HG03139 (cell line): ENCODE measurements at regions not wholly inside any gene's neighbourhood (a gene's known extent, or its start where the extent isn't known, plus 50 kb on each side); places are given as distances from the start of the nearest gene placed in this dataset.
"Not testable (repeated sequence)": the region's sequence is repeated elsewhere in the genome, so short reads cannot be mapped to it uniquely, and the experiment has no call there.

ENCODE experiments used
- ATAC-seq: cut with Tn5 transposase; IDR thresholded peaks from one replicate; pipeline ENCODE4 v1.9.1; 2021; ENCODE audit not compliant: unreplicated experiment

DNA sequence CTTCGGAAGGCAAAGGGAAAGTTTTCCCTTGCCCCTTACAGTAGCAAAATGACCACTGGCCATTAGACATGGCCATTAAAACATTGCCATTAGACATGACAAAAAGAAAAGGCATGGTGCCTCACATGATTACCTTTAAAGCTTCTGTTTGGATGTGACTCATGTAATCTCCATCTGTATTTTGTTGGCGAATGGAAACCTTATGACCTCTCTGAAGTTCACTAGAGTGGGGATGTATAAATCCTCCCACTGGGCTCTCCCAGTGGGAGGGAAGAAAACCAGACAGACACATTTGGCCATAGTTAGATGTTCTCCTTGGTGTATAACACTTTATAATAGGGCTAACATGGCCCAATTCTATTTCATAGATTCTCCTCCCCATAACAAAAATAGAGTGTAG, 152.6 kb downstream of the MAGEB17 start:
- no peak for ATAC-seq

DNA sequence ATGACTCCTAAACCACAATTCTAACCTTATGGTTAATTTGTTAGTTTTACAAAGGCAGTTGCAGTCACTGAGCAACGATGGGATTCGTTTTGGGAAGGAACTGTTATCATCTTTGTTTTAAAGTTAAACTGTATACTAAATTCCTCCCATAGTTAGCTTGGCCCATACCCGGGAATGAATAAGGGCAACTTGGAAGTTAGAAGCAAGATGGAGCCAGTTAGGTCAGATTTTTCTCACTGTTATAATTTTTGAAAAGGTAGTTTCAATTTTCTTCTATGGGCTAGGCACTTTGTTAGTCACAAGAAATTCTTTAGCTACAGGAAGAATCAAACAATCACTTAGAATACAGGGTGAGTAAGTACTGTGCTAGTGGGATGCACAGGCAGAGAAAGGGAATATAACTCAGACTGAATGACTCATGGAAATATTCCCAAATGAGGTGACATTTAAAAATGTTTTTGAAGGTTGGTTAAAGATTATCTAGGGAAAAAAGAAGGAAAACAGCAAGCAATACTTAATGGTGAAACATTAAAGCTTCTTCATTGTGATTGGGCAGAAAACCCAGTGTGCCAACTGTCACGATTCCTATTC, 153.6 kb downstream of the MAGEB17 start:
- ATAC-seq: no peak

DNA sequence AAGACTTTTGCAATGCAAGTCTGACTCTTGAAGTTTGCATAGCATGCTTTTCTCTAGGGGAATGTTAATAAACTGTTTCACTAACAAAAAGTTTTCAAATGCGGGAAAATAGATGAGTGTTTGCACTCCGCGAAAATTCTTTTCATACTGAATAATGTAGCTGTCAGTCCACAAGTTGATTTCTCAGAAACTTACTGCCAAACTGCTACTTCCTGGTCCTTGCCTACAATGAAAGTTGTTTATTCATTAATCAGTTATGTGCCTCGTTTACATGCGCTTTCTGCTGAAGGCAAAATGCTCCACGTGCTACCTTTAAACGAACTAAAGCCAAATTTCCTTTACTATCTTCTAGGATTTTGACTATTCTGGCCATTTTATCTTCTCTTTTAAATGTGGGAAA, 166.2 kb downstream of the MAGEB17 start:
- ATAC-seq: no peak

DNA sequence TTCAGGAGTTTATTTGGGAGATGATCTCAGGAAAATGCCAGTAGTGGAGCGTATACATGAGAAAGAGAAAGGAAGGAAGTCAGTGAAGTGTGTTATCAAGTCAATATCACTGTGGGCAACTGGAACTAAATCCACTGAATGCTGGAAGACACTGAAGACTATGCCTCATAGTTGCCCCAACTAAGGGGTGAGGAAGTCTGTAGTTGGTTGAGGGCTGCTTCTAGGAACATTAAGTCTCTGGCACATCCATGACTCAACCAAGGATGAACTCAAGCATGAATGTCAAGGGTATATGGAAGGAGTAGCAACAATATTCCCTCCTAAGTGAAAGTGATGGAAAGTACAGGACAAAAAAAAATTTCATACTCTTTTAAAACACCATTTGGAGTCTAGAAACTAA, 167.9 kb downstream of the MAGEB17 start:
- ATAC-seq: no peak

DNA sequence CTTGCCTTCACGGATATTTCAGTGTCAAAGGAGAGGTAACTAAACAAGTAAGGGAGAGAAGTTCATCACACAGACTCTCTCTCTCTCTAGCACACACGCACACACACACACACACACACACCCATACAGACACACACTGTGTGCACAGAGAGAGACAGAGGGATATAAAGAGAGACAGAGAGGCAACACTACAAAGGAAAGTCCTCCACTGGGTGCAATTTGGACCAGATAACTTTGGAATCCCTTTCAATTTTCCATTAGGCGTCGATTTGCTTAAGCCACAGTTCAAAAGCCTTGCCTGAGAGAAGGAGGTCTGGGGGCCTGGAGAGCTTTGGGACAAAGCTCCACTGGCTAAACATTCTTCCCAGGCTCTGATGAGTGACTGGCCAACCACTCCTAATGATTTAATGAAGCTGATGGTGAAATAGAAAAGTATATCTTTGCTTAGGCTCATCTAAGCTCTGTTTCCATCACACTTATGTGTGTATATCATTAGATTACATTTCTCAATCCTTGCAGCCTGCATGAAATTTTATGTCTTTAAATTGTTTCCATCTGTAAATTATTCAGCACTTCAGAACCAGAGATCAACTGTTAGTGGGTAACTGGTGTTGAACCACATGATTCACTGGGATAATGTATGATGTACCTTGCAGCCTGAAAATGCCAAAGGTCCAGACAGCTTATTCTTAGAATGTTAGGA, 180.8 kb downstream of the MAGEB17 start:
- no peak for ATAC-seq

DNA sequence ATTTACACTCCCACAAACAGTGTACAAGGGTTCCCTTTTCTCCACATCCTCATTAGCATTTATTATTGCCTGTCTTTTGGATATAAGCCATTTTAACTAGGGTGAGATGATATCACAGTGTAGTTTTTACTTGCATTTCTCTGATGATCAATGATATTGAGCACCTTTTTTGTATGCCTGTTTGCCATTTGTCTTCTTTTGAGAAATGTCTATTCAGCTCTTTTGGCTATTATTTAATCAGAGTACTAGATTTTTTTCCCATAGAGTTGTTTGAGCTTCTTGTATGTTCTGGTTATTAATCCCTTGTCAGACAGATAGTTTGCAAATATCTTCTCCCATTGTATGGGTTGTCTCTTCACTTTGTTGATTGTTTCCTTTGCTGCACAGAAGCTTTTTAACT, 190.6 kb downstream of the MAGEB17 start:
- no peak for ATAC-seq

DNA sequence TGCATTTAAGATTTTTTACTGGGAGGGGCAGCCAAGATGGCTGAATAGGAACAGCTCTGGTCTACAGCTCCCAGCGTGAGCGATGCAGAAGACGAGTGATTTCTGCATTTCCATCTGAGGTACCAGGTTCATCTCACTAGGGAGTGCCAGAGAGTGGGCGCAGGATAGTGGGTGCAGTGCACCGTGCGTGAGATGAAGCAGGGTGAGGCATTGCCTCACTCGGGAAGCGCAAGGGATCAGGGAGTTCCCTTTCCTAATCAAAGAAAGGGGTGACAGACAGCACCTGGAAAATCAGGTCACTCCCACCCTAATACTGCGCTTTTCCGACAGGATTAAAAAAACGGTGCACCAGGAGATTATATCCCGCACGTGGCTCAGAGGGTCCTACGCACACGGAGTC, 192.8 kb downstream of the MAGEB17 start:
- not testable (repeated sequence) for ATAC-seq

DNA sequence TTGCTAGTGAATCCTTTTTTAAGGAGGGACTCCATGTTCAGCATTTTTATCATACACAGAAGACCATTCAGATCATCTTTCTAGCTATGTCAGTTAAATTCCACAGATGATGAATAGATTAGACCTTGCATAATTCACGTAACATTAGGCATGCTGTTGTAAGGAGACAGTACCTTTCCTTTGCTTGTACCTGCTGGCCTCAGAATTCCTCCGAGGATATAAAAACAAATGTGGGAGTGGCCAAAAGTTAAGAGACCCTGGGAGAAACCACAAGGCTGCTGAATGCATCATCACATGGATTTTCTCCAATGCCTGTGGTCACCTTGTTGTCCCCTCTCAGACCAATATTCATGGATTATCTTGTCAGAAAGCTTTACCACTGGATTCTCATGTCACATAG, 201.4 kb downstream of the MAGEB17 start:
- ATAC-seq: no peak

DNA sequence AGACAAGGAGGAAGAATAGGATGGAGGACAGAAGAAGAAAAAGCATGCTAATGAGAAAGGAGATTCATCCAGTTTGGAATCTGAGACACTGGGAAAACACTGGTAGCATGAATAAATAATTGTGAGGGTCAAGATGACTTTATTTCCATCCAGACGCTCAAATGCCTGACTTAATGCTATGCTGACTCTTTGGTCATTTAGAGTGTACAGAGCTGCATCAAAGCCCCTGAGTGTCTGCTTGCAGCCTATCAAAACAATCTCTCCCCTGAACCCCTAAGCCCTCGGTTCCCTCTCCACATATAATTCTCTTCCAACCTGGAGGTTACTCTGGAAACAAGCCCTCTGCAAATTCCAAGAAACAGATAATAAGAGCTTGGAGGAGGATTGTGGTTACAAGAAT, 208.8 kb downstream of the MAGEB17 start:
- no peak for ATAC-seq

DNA sequence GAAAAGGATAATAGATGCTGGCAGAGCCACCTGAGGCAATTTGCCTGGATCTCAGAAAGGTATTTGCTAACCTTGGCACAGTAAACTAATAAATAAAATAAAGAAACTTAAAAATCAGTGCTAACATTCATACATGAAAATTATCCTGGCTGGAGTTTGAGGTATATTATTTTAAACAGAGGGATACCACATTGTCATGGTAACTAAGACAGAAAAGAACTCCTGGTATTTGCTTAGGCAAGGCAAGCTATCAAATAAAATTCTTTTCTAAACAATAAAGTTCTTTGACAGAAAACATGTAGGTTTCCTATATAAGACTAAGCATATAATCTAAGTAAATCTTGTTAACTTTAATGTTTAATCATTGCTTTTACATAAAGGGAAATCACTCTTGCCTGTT, 218.8 kb downstream of the MAGEB17 start:
- ATAC-seq: no peak

DNA sequence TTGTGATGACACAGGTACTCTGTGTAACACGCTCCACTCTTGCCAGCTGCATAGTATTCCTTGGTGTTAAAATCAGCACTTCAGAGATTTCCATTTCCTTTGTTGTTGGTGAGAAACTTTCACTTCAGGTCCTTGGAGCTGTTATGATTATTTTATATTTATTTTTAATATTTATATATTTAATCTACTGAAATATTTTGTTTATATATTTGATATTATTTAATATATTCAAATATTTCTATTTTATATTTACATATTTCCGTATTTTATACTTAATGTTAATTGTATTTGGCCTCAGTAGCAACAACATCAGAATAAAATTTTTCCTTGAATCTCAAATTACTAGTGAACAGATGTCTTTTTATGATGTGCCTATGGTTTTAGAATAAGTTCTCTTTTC, 225.3 kb downstream of the MAGEB17 start:
- ATAC-seq: no peak

DNA sequence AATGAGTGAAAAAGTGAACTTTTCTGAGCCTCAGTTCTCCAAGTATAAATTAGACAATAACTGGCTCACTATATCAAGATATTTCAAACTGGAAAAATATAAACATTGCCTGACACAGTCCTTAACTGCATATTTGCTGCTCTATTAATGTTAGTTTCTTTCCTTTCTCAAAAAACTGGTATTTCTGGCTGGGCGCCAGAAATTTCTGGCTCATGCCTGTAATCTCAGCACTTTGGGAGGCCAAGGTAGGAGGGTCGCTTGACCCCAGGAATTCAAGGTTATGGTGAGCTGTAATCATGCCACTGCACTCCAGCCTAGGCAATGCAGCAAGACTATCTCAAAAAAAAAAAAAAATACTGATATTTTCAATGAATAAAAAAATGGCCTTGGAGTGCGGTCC, 227.0 kb downstream of the MAGEB17 start:
- ATAC-seq: no peak

DNA sequence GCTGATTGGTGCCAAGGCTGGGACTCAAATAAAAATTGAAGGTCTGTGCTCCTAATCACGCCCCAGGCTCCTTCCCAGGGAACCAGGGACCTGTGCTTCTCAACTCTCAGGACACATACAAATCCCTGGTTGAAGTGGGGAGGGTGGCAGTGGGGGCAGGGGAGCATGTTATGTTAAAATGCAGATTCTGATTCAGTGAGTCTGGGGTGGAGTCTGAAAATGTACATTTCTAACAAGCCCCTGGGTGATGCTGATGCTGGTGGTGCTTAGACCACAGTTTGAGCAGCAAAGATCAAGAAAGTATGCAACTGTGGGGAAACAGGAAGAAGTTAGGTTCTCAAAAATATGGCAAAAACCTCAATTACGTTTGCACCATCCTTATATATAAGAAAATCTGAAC, 236.5 kb downstream of the MAGEB17 start:
- no peak for ATAC-seq

DNA sequence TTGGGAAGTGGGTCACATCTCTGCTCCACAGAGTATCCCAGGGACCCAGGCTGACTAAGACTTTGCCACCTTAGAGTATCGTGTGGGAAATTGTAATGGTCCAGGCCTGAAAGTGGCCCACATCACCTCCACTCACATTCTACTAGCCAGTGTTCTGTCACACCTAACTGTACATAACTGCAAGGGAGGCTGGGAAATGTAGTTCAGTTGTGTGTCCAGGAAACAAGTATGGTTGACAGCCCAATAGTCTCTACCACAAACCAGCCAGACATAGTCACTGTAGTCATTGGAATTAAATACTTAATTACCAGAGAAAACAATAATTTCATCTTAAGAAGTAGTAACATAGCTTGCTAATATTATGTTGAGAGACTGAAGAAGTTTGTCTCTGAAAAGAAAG, 233.4 kb upstream of the S100G start:
- ATAC-seq: no peak

DNA sequence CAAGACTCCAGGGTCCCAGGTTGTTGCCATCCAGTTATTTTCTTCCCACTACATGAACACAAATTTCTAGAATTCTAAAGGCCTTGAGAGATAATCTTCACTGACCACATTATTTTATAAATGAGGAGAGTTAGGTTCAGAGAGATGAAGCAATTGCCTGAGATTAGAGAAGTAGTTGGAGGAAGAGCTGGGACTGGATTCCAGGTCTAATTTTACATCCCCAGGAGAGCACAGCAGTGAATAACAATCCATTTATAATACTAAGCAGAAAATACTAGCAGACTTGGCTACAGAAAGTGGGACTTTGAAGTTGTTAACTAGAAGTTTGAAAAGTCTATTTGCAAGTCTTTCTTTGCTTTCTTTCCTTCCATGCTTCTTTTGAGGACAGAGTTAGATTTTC, 231.3 kb upstream of the S100G start:
- ATAC-seq: no peak

DNA sequence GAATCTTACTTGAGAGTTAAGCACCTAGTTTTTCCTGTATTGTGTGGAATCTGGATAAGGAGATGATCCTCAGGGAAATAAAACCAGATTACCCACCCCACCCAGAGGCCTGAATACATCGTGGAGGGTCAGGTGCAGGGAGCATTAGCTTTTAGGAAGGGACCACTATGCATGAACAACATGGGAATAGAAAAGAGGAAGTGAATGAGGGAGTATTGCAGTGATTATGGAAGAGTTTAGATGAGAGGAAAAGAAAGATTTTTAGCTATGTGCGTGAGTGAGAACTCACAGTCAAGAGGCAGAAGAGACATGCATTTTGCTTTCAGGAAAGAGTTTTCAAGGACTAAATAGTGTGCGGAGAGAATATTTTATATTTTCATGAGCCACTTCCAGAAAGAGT, 222.3 kb upstream of the S100G start:
- no peak for ATAC-seq

DNA sequence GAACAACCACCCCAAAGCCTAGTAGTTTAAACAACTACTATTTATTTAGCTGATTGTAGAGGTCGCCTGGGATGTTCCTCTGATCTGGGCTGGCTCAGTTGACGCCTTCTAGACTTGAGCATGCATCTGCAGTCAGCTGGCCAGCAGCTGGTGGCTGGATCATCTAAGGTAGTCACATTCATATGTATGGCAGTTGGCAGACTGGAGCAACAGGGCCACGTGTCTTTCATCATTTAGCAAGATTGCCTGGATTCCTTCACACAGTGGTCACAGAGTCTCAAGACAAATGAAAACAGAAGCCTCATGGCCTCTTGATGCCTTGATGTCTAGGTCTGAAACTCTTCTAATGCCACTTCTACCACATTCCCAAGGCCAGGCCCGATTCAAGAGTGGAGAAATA, 220.6 kb upstream of the S100G start:
- no peak for ATAC-seq

DNA sequence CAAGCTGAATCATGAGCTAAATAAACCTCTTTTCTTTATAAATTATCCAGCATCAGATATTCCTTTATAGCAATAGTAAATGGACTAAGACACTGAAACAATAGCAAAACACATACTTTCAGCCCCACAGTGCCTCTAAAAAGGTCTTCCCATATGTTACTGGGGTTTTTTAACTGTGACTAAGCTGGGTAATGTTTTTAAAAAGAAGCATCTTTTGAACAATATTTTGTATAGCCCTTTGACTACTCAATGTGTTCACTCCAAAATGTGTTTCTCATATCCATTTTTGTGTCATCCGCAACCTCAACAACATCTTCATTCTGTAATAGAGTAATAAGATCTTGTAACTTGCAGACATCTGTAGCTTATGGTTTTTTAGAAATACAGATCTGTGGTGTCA, 218.7 kb upstream of the S100G start:
- no peak for ATAC-seq

DNA sequence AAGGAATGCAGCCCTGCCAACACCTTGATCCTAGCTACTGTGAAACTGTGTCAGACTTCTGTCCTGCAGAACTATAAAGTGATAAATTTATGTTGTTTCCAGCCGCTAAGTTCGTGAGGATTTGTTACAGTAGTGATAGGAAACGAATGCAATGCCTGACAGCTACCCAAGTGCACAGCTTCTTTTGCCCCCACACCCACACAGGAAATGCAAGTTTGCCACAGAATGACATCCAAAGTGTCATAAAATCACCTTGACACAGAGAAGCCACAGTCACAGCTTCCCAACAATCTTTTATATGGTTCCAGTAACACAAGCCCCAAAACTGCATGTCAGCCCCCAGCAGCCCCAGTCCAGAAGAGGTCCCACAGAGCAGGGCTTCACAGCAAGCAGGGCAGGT, 216.9 kb upstream of the S100G start:
- ATAC-seq: no peak

DNA sequence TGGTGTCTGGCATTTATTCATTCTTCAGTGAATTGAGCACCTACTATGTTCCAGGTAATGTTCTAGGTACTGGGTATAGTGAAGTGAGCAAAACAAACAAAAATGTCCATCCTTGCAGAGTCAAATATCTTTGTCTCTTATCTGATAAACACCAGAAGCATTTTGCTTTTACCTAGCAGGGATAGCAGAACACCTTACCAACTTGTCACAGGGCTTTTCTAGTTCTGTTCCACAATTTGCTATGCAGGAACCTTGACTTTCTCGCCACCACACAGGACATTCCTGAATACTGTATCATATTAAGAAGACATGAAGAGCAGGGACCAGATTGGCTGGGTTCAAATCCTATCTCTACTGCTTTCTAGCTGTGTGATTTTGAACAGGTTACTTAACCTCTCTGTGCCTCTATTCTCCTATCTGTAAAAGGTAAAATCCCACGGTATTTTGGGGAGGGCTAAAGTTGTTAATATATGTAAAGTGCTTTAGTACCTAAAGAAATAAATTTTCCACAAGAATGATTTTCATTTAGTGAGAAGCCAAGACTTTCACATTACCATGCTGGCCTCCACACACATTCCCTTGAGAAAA, 214.5 kb upstream of the S100G start:
- ATAC-seq: no peak

DNA sequence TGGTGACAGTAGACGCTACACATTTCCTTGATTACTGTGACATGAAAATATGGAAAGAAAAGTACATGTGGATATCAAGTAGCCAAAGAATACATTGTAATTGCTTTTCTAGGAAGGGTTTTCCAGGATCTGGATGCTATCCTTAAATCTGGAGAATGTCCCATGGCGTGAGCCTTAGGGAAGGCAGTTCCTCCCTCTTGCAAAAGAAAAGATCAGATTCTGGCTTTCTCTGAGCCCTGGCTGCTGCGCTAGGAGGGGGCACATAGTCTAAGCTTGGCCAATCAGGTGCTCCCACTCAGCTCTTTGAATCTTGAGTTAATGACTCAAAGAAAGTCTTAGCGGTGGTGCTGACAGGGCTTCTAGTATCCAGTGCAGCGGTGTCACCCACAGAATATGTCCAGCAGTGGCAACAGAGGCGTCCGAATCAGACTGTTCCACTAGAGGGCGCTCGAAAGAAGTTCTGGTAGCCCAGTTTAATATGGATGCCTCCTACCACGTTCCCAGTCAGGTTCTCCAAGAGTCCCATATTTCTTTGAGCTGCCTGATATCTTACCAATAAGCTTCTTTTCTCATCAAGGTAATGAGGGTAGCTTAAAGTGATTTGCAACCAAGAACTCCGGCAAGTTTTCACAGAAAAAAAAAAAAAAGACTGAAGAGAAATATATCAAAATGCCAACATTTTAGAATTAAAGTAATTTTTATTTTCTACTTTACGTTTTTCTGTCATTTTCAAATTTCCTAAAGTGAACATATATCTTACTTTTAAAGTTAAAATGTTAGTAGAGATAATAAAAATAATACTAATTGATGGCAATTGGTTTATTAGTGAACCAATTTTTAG, 213.4 kb upstream of the S100G start:
- no peak for ATAC-seq

DNA sequence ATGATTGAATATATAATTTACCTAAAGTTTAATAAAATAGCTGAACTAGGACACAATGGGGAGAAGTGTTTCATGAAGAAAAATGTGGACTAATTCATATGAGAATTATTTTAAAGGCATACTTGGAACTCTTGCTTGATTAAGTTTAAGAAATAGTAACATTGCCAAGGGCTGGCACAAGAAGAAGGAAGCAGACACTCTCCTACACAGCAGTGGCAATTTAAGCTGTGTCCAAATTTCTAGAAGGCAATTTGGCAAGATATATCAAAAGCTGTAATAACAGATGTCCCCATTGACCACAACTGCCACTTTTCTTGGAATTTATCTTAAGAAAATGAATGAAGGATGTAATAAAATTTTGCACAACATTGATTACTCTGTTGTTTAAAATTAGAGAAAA, 209.5 kb upstream of the S100G start:
- ATAC-seq: no peak
